ENCODE measurements at regions not wholly inside any gene's neighbourhood (a gene's known extent, or its start where the extent isn't known, plus 50 kb on each side); places are given as distances from the start of the nearest gene placed in this dataset.
"Not testable (repeated sequence)": the region's sequence is repeated elsewhere in the genome, so short reads cannot be mapped to it uniquely, and the experiment has no call there.

DNA sequence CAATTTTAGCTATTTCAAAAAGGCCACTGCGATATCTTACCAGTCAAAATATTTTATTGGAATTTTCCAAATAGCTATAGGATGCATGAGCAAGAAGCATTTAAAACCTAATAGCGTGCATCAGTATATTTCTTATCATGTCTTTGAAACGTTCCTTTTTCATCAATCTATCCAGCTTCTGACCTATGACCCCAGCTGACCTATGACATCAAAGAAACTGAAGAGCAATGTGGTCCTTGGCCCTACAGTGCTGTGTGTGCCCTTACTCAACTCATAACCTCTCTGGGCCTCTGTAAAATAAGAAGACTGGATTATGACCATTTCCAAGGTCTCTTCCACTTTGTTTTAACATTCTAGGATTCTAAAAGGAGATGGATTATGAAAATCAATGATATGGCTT is 118.2 kb downstream of the ZNF22 start (continued):
- TF ChIP-seq, protein P1, sequence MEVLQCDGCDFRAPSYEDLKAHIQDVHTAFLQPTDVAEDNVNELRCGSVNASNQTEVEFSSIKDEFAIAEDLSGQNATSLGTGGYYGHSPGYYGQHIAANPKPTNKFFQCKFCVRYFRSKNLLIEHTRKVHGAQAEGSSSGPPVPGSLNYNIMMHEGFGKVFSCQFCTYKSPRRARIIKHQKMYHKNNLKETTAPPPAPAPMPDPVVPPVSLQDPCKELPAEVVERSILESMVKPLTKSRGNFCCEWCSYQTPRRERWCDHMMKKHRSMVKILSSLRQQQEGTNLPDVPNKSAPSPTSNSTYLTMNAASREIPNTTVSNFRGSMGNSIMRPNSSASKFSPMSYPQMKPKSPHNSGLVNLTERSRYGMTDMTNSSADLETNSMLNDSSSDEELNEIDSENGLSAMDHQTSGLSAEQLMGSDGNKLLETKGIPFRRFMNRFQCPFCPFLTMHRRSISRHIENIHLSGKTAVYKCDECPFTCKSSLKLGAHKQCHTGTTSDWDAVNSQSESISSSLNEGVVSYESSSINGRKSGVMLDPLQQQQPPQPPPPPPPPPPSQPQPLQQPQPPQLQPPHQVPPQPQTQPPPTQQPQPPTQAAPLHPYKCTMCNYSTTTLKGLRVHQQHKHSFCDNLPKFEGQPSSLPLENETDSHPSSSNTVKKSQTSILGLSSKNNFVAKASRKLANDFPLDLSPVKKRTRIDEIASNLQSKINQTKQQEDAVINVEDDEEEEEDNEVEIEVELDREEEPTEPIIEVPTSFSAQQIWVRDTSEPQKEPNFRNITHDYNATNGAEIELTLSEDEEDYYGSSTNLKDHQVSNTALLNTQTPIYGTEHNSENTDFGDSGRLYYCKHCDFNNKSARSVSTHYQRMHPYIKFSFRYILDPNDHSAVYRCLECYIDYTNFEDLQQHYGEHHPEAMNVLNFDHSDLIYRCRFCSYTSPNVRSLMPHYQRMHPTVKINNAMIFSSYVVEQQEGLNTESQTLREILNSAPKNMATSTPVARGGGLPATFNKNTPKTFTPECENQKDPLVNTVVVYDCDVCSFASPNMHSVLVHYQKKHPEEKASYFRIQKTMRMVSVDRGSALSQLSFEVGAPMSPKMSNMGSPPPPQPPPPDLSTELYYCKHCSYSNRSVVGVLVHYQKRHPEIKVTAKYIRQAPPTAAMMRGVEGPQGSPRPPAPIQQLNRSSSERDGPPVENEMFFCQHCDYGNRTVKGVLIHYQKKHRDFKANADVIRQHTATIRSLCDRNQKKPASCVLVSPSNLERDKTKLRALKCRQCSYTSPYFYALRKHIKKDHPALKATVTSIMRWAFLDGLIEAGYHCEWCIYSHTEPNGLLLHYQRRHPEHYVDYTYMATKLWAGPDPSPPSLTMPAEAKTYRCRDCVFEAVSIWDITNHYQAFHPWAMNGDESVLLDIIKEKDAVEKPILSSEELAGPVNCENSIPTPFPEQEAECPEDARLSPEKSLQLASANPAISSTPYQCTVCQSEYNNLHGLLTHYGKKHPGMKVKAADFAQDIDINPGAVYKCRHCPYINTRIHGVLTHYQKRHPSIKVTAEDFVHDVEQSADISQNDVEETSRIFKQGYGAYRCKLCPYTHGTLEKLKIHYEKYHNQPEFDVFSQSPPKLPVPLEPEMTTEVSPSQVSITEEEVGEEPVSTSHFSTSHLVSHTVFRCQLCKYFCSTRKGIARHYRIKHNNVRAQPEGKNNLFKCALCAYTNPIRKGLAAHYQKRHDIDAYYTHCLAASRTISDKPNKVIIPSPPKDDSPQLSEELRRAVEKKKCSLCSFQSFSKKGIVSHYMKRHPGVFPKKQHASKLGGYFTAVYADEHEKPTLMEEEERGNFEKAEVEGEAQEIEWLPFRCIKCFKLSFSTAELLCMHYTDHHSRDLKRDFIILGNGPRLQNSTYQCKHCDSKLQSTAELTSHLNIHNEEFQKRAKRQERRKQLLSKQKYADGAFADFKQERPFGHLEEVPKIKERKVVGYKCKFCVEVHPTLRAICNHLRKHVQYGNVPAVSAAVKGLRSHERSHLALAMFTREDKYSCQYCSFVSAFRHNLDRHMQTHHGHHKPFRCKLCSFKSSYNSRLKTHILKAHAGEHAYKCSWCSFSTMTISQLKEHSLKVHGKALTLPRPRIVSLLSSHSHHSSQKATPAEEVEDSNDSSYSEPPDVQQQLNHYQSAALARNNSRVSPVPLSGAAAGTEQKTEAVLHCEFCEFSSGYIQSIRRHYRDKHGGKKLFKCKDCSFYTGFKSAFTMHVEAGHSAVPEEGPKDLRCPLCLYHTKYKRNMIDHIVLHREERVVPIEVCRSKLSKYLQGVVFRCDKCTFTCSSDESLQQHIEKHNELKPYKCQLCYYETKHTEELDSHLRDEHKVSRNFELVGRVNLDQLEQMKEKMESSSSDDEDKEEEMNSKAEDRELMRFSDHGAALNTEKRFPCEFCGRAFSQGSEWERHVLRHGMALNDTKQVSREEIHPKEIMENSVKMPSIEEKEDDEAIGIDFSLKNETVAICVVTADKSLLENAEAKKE (CRISPR knock-in tag; IDR thresholded peaks at IDR 0.05): no peak
- TF ChIP-seq STAT1 (IDR thresholded peaks at IDR 0.05; ENCODE audit: unreplicated experiment): no peak

- H3K36me3 ChIP-seq (ENCODE audit: insufficient read depth); H2AFZ ChIP-seq; H3K4me3 Mint-ChIP-seq; H3F3A ChIP-seq (replicated peaks; ENCODE audit: low read depth); H3K4me1 Mint-ChIP-seq; H4K20me1 ChIP-seq (replicated peaks; ENCODE audit: insufficient read depth); H3K27ac ChIP-seq (ENCODE audit: low read depth); H3K27me3 ChIP-seq (ENCODE audit: insufficient read depth); H3K4me2 ChIP-seq; H3K27ac Mint-ChIP-seq; H3K79me2 ChIP-seq (replicated peaks; ENCODE audit: insufficient read depth); H3K27me3 Mint-ChIP-seq (ENCODE audit: insufficient read depth, low read depth, poor library complexity); H3K9me3 Mint-ChIP-seq; H3K9me2 ChIP-seq (ENCODE audit: insufficient read depth); H3K4me3 ChIP-seq; H3K4me1 ChIP-seq (ENCODE audit: insufficient read depth); ATAC-seq; DNase-seq (ENCODE audit: low spot score); H3K36me3 Mint-ChIP-seq (ENCODE audit: low read depth): not testable (repeated sequence)
These were observed 121.6 kb downstream of the ZNF22 start for GRCh38 chr10:45122180-45122860.

DNA sequence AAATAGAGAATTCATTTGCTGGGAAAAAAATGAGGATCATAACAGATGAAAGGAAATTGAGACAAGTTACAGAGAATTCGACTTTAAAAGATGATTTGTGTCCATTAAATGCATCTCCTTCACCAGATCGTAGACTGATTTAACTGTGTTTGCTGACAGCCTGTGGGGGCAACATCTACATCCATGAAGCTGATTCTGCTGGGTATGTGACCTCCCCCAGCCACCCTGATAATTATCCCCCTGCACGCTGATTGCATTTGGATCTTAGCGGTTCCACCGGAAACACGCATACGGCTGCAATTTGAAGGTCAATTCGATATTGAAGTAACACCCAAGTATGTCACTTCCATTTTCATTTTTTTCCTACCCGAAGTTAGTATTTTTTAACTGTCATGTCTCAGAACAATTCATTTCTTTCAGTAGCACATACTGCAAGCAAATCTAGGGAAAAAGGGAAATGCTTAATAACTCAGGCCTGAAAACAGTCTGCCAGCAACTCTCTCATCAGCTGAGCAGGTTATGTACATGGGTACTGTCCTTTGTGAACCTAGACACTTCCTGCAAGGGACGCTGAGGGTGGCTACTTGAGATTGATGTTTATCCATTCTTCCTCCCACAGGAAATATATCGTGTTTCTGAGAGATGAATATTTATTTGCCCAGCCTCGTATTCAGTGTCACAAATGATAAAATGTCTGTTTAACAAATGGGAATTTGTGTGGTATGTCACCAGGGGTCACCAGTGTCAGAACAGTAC is 134.9 kb downstream of the ZNF22 start:
- ATAC-seq: no peak
- no peak overlapping the region for H3K4me3 ChIP-seq
- H3K79me2 ChIP-seq (replicated peaks; ENCODE audit: insufficient read depth): no peaks in the 10 kb centered on the region
- no peak for DNase-seq (ENCODE audit: low spot score)
- Mint-ChIP-seq H3K4me1 (peaks cover 5% of the 10 kb centered on the region; the same call in 2 of the 3 replicates), H3K27ac (no peak overlapping the region), H3K27me3 (ENCODE audit: insufficient read depth, low read depth, poor library complexity) (no peaks in the 10 kb centered on the region), H3K4me3 (no peak overlapping the region), H3K9me3 (no peaks in the 10 kb centered on the region), H3K36me3 (ENCODE audit: low read depth) (no peaks in the 10 kb centered on the region)
- no peaks in the 10 kb centered on the region for H3K9me2 ChIP-seq (ENCODE audit: insufficient read depth)
- H4K20me1 ChIP-seq (replicated peaks; ENCODE audit: insufficient read depth): no peaks in the 10 kb centered on the region
- H3K4me1 ChIP-seq (ENCODE audit: insufficient read depth): no peaks in the 10 kb centered on the region
- no peak overlapping the region for H3K27ac ChIP-seq (ENCODE audit: low read depth)
- H2AFZ ChIP-seq: no peak overlapping the region
- H3K36me3 ChIP-seq (ENCODE audit: insufficient read depth): no peaks in the 10 kb centered on the region
- H3K27me3 ChIP-seq (ENCODE audit: insufficient read depth): no peaks in the 10 kb centered on the region
- no peak overlapping the region for H3K4me2 ChIP-seq
- H3F3A ChIP-seq (replicated peaks; ENCODE audit: low read depth): no peaks in the 10 kb centered on the region
- TF ChIP-seq ZNF331 (CRISPR knock-in tag; IDR thresholded peaks at IDR 0.05; ENCODE audit: low read depth): no peak
- no peak for TF ChIP-seq STAT1 (IDR thresholded peaks at IDR 0.05; ENCODE audit: unreplicated experiment)
- no peak for TF ChIP-seq ZNF114 (CRISPR knock-in tag; IDR thresholded peaks at IDR 0.05)
- no peak for TF ChIP-seq NANOG (IDR thresholded peaks at IDR 0.05; ENCODE audit: borderline replicate concordance)
- no peak for TF ChIP-seq POLR2AphosphoS5 (IDR thresholded peaks at IDR 0.05; ENCODE audit: low read depth)
- no peak for TF ChIP-seq CTCF (conservative IDR thresholded peaks at IDR 0.05; ENCODE audit: low read depth in 2 of 2)
- TF ChIP-seq EZH2 (IDR thresholded peaks at IDR 0.05; ENCODE audit: low read depth, unreplicated experiment): no peak
